IMR-90 (cell line): ENCODE measurements at regions not wholly inside any gene's neighbourhood (a gene's known extent, or its start where the extent isn't known, plus 50 kb on each side); places are given as distances from the start of the nearest gene placed in this dataset.

ENCODE experiments used
- ATAC-seq: fragments of 200-7000 bp; cut with Tn5 transposase; 2 replicates; pipeline ENCODE4 v1.9.1; 2020; ENCODE audit warnings: low read depth, mild to moderate bottlenecking, moderate library complexity
- BruUV-seq: library from RNA; stranded (reverse); fragments of 400-500 nt; replicated peaks from 2 replicates; lab custom pipeline; 2021; lab: Mats Ljungman, UMichigan
- CTCF ChIA-PET: fragments of 300-600 bp; formaldehyde crosslinking; extraction: SDS; loops from one replicate; lab custom pipeline; 2021; ENCODE audit warnings: antibody characterized with exemption; lab: Yijun Ruan, JAX
- POLR2A ChIA-PET: fragments of 300-600 bp; sonication (Branson Sonifier 250); formaldehyde crosslinking; loops from one replicate; lab custom pipeline; 2022; ENCODE audit warnings: antibody characterized with exemption; ENCODE audit not compliant: unreplicated experiment; lab: Charles Lee
- DNase-seq: peaks from one replicate; pipeline ENCODE4 v3.0.0; 2013
- H2AFZ ChIP-seq: replicated peaks from 2 replicates; pipeline ENCODE3; 2013; ENCODE audit warnings: low read length, mild to moderate bottlenecking; ENCODE audit not compliant: poor library complexity
- H2AK5ac ChIP-seq: 2 replicates; pipeline ENCODE4 v1.6.1; 2013; ENCODE audit warnings: low read depth, low read length, inconsistent platforms
- H2AK9ac ChIP-seq: replicated peaks from 2 replicates; pipeline ENCODE3; 2013; ENCODE audit warnings: mild to moderate bottlenecking, low read depth, low read length, moderate library complexity; ENCODE audit not compliant: poor library complexity
- H2BK120ac ChIP-seq: 2 replicates; pipeline ENCODE4 v1.6.1; 2013; ENCODE audit warnings: low read depth, low read length, inconsistent platforms
- H2BK15ac ChIP-seq: 3 replicates; pipeline ENCODE4 v1.6.1; 2013; ENCODE audit warnings: low read depth, low read length, inconsistent platforms
- H2BK20ac ChIP-seq: 2 replicates; pipeline ENCODE4 v1.6.1; 2013; ENCODE audit warnings: low read depth, mild to moderate bottlenecking, inconsistent platforms, low read length, moderate library complexity
- H2BK5ac ChIP-seq: 2 replicates; pipeline ENCODE4 v1.6.1; 2013; ENCODE audit warnings: mild to moderate bottlenecking, low read depth, low read length, inconsistent platforms; ENCODE audit not compliant: poor library complexity, severe bottlenecking
- H3K14ac ChIP-seq: replicated peaks from 2 replicates; pipeline ENCODE4 v1.6.1; 2013; ENCODE audit warnings: low read depth, low read length, inconsistent platforms
- H3K18ac ChIP-seq: 2 replicates; pipeline ENCODE4 v1.6.1; 2013; ENCODE audit warnings: low read depth, low read length, control low read depth
- H3K23ac ChIP-seq: 2 replicates; pipeline ENCODE4 v1.6.1; 2013; ENCODE audit warnings: low read depth, low read length, inconsistent platforms
- H3K27ac ChIP-seq: 2 replicates; pipeline ENCODE4 v1.5.1; 2013; ENCODE audit warnings: mild to moderate bottlenecking, control low read depth, low read length; ENCODE audit not compliant: insufficient read depth
- H3K27me3 ChIP-seq: 2 replicates; pipeline ENCODE4 v1.6.1; 2013; ENCODE audit warnings: low read length; ENCODE audit not compliant: control insufficient read depth, insufficient read depth
- H3K36me3 ChIP-seq: 2 replicates; pipeline ENCODE4 v1.6.1; 2013; ENCODE audit warnings: low read length, mixed read lengths; ENCODE audit not compliant: control insufficient read depth, insufficient read depth
- H3K4ac ChIP-seq: 2 replicates; pipeline ENCODE4 v1.6.1; 2013; ENCODE audit warnings: low read depth, low read length, inconsistent platforms
- H3K4me1 ChIP-seq: 2 replicates; pipeline ENCODE4 v1.6.1; 2013; ENCODE audit warnings: low read length, mixed read lengths; ENCODE audit not compliant: control insufficient read depth, insufficient read depth
- H3K4me2 ChIP-seq: 2 replicates; pipeline ENCODE4 v1.6.1; 2013; ENCODE audit warnings: low read depth, mild to moderate bottlenecking, control low read depth, low read length, moderate library complexity
- H3K4me3 ChIP-seq: 2 replicates; pipeline ENCODE4 v1.5.1; 2013; ENCODE audit warnings: low read depth, mild to moderate bottlenecking, control low read depth, low read length, moderate library complexity; ENCODE audit not compliant: insufficient read depth
- H3K56ac ChIP-seq: 2 replicates; pipeline ENCODE4 v1.6.1; 2013; ENCODE audit warnings: low read length, inconsistent platforms; ENCODE audit not compliant: insufficient read depth; ENCODE audit errors: extremely low read depth
- H3K79me1 ChIP-seq, 2 experiments: 2 replicates each; pipeline ENCODE4 v1.6.1; 2013; ENCODE audit warnings: low read length in 2 of 2, inconsistent platforms in 1 of 2, low read depth in 1 of 2
- H3K9ac ChIP-seq: 2 replicates; pipeline ENCODE4 v1.6.1; 2013; ENCODE audit warnings: low read depth, low read length, control low read depth
- H3K9me1 ChIP-seq: 2 replicates; pipeline ENCODE4 v1.6.1; 2013; ENCODE audit warnings: low read length, inconsistent platforms; ENCODE audit not compliant: insufficient read depth
- H3K9me3 ChIP-seq: 2 replicates; pipeline ENCODE4 v1.6.1; 2013; ENCODE audit warnings: low read length; ENCODE audit not compliant: control insufficient read depth, insufficient read depth
- H4K20me1 ChIP-seq: 2 replicates; pipeline ENCODE4 v1.6.1; 2013; ENCODE audit warnings: low read length, inconsistent platforms; ENCODE audit not compliant: insufficient read depth
- H4K5ac ChIP-seq: 2 replicates; pipeline ENCODE4 v1.6.1; 2013; ENCODE audit warnings: mild to moderate bottlenecking, low read depth, low read length, control low read depth
- H4K8ac ChIP-seq, 2 experiments: 2 replicates each; pipeline ENCODE4 v1.6.1; 2013; ENCODE audit warnings: low read depth in 2 of 2, low read length in 2 of 2, control low read depth in 1 of 2, inconsistent platforms in 1 of 2
- H4K91ac ChIP-seq: 2 replicates; pipeline ENCODE4 v1.6.1; 2013; ENCODE audit warnings: low read depth, low read length, inconsistent platforms; ENCODE audit not compliant: insufficient read depth
- BHLHE40 ChIP-seq: fragments of 150-350 bp; IDR thresholded peaks from 2 replicates; pipeline ENCODE4 v1.6.1; 2016; ENCODE audit warnings: mild to moderate bottlenecking, low read depth, low read length
- CHD1 ChIP-seq: IDR thresholded peaks from 2 replicates; pipeline ENCODE4 v1.6.1; 2012; ENCODE audit warnings: low read depth, low read length, improper control_type of control experiment
- CTCF ChIP-seq: conservative IDR thresholded peaks from 2 replicates; pipeline ENCODE4 v1.5.1; 2012; ENCODE audit warnings: mild to moderate bottlenecking, low read depth, low read length, improper control_type of control experiment
- ELK1 ChIP-seq: fragments of 150-350 bp; IDR thresholded peaks from 2 replicates; pipeline ENCODE4 v1.6.1; 2016; ENCODE audit warnings: low read depth, mild to moderate bottlenecking, low read length, moderate library complexity, borderline replicate concordance
- FOS ChIP-seq: fragments of 150-350 bp; IDR thresholded peaks from 2 replicates; pipeline ENCODE4 v1.6.1; 2016; ENCODE audit warnings: low read depth, low read length
- MAFK ChIP-seq: IDR thresholded peaks from 2 replicates; pipeline ENCODE4 v1.6.1; 2012; ENCODE audit warnings: low read depth, low read length, improper control_type of control experiment
- MXI1 ChIP-seq: IDR thresholded peaks from 2 replicates; pipeline ENCODE4 v1.6.1; 2012; ENCODE audit warnings: low read depth, mild to moderate bottlenecking, low read length, moderate library complexity, borderline replicate concordance
- NFE2L2 ChIP-seq: fragments of 150-350 bp; IDR thresholded peaks from 2 replicates; pipeline ENCODE4 v1.6.1; 2016; ENCODE audit warnings: low read depth, mild to moderate bottlenecking, low read length
- POLR2A ChIP-seq: IDR thresholded peaks from 2 replicates; pipeline ENCODE4 v1.6.1; 2012; ENCODE audit warnings: mild to moderate bottlenecking, low read depth, low read length
- RAD21 ChIP-seq: IDR thresholded peaks from 2 replicates; pipeline ENCODE4 v1.6.1; 2012; ENCODE audit warnings: low read length, improper control_type of control experiment
- RCOR1 ChIP-seq: IDR thresholded peaks from 2 replicates; pipeline ENCODE4 v1.6.1; 2012; ENCODE audit warnings: mild to moderate bottlenecking, low read length, improper control_type of control experiment; ENCODE audit not compliant: insufficient replicate concordance
- RFX5 ChIP-seq: IDR thresholded peaks from 2 replicates; pipeline ENCODE4 v1.8.0; 2012; ENCODE audit warnings: low read depth, mild to moderate bottlenecking, low read length, moderate library complexity
- SMC3 ChIP-seq: fragments of 150-350 bp; IDR thresholded peaks from 2 replicates; pipeline ENCODE4 v1.6.1; 2016; ENCODE audit warnings: low read depth, mild to moderate bottlenecking, antibody characterized with exemption, low read length, moderate library complexity
- WGBS, 2 experiments: methylation state at CpG; one replicate each; pipeline versions ENCODE4 v1.1.5 to v1.1.7; 2013; ENCODE audit warnings: missing lambda C conversion rate in 2 of 2; ENCODE audit not compliant: insufficient read length in 1 of 2; ENCODE audit errors: extremely low coverage in 2 of 2; 5-methylcytosine and 5-hydroxymethylcytosine counted together
- dilution Hi-C: fragments of 300-500 bp; cut with HindIII; formaldehyde crosslinking; loops from one replicate; pipeline ENCODE4 v1.14.3; 2018; ENCODE audit warnings: low sequenced_read_pairs; ENCODE audit not compliant: unreplicated experiment
- in situ Hi-C: fragments of 300-500 bp; cut with MboI; formaldehyde crosslinking; loops from 3 replicates; pipeline ENCODE4 v1.14.3; 2019; ENCODE audit warnings: low sequenced_read_pairs, inconsistent platforms, mixed read lengths
- intact Hi-C: fragments of 100-400 bp; cut with micrococcal nuclease; formaldehyde crosslinking; loops from 2 replicates; pipeline ENCODE4 v1.10.0; 2022

GRCh38 chr5:117829646-117830045, 1158.7 kb downstream of the DTWD2 start:
- H3K9me3 ChIP-seq: no peaks in the 10 kb centered on the region
- H3K27ac ChIP-seq: no peak overlapping the region
- no peak for ATAC-seq
- BruUV-seq: no TSS peak
- no peaks in the 10 kb centered on the region for H3K4me1 ChIP-seq
- H4K8ac ChIP-seq: no peak overlapping the region
- H2AK9ac ChIP-seq: no peak overlapping the region
- H2BK15ac ChIP-seq: no peak overlapping the region
- H2AK5ac ChIP-seq: no peak overlapping the region
- no peak overlapping the region for H3K56ac ChIP-seq
- no peak for TF ChIP-seq POLR2A
- no peak for TF ChIP-seq BHLHE40
- TF ChIP-seq ELK1: no peak
- no peak for TF ChIP-seq CTCF
- TF ChIP-seq RAD21: no peak
- TF ChIP-seq SMC3: no peak
- TF ChIP-seq CHD1: no peak
- no peak for TF ChIP-seq RCOR1
- TF ChIP-seq RFX5: no peak
- no peak for TF ChIP-seq NFE2L2
- no peak for TF ChIP-seq FOS
- TF ChIP-seq MXI1: no peak
- TF ChIP-seq MAFK: no peak
- no peak overlapping the region for H3K4me2 ChIP-seq
- H2BK120ac ChIP-seq: no peak overlapping the region
- H4K91ac ChIP-seq: no peak overlapping the region
- DNase-seq: no peak
- no CpG with 5 or more reads among the region's 3 CpGs for WGBS, 2 experiments
- no peak overlapping the region for H3K23ac ChIP-seq
- no peaks in the 10 kb centered on the region for H4K20me1 ChIP-seq
- H2AFZ ChIP-seq: no peak overlapping the region
- no peaks in the 10 kb centered on the region for H3K27me3 ChIP-seq
- intact Hi-C loops: no loop called here
- dilution Hi-C loops: no loop called here
- H3K9ac ChIP-seq: no peak overlapping the region
- no peak overlapping the region for H3K18ac ChIP-seq
- no peak overlapping the region for H2BK5ac ChIP-seq
- no peak overlapping the region for H3K4me3 ChIP-seq
- H3K36me3 ChIP-seq: no peaks in the 10 kb centered on the region
- H3K4ac ChIP-seq: no peak overlapping the region
- no peaks in the 10 kb centered on the region for H3K9me1 ChIP-seq
- H3K14ac ChIP-seq: no peak overlapping the region
- CTCF ChIA-PET: no interaction called here
- in situ Hi-C loops: no loop called here
- H3K79me1 ChIP-seq: no peaks in the 10 kb centered on the region
- POLR2A ChIA-PET: no interaction called here
- H2BK20ac ChIP-seq: no peak overlapping the region
- H4K5ac ChIP-seq: no peak overlapping the region
